C4-2B (cell line): ENCODE measurements at regions not wholly inside any gene's neighbourhood (a gene's known extent, or its start where the extent isn't known, plus 50 kb on each side); places are given as distances from the start of the nearest gene placed in this dataset.
A peak's percentile ranks its signal among the peaks of the same experiment; 100 is the strongest.
"Not testable (repeated sequence)": the region's sequence is repeated elsewhere in the genome, so short reads cannot be mapped to it uniquely, and the experiment has no call there.

Source experiments
- H3K27ac ChIP-seq: fragments of 450-650 bp; 2 replicates; pipeline ENCODE4 v1.5.1; 2017
- CTCF ChIP-seq: fragments of 450-650 bp; conservative IDR thresholded peaks from 2 replicates; pipeline ENCODE4 v1.5.1; 2017; ENCODE audit warnings: mild to moderate bottlenecking
- ZFX ChIP-seq: fragments of 450-650 bp; IDR thresholded peaks from 2 replicates; pipeline ENCODE4 v1.6.1; 2017

- no peak overlapping the region for H3K27ac ChIP-seq
- TF ChIP-seq ZFX (no peak), CTCF (no peak)
Measured at GRCh38 chr11:81970886-81971285, 762.8 kb downstream of the FAM181B start.

- no peak overlapping the region for H3K27ac ChIP-seq
- TF ChIP-seq ZFX: no peak
- no peak for TF ChIP-seq CTCF
Measured at GRCh38 chr11:81967242-81967641, 766.4 kb downstream of the FAM181B start.

- H3K27ac ChIP-seq: no peak overlapping the region
- TF ChIP-seq ZFX: no peak
Measured at GRCh38 chr11:81966340-81966739, 767.3 kb downstream of the FAM181B start.

GRCh38 chr11:81963018-81963417 is 770.6 kb downstream of the FAM181B start:
- no peak overlapping the region for H3K27ac ChIP-seq
- peak; percentile 68 for TF ChIP-seq CTCF
- TF ChIP-seq ZFX: no peak

- no peak for TF ChIP-seq ZFX
- no peak for TF ChIP-seq CTCF
- H3K27ac ChIP-seq: no peak overlapping the region
Measured at GRCh38 chr11:81960443-81960842, 773.2 kb downstream of the FAM181B start.

GRCh38 chr11:81959341-81959740 is 774.3 kb downstream of the FAM181B start:
- no peak overlapping the region for H3K27ac ChIP-seq
- no peak for TF ChIP-seq ZFX
- no peak for TF ChIP-seq CTCF

- H3K27ac ChIP-seq: not testable (repeated sequence)
Measured at GRCh38 chr11:81954301-81954700, 779.4 kb downstream of the FAM181B start.

- no peak overlapping the region for H3K27ac ChIP-seq
- TF ChIP-seq ZFX: no peak
Measured at GRCh38 chr11:81946831-81947230, 786.8 kb downstream of the FAM181B start.

- no peak for TF ChIP-seq CTCF
- TF ChIP-seq ZFX: no peak
Measured at GRCh38 chr11:81942646-81943045, 791.0 kb downstream of the FAM181B start.

More at GRCh38 chr11:81942646-81943045, 791.0 kb downstream of the FAM181B start:
- no peak overlapping the region for H3K27ac ChIP-seq
